HepG2 (cell line): ENCODE measurements at regions not wholly inside any gene's neighbourhood (a gene's known extent, or its start where the extent isn't known, plus 50 kb on each side); places are given as distances from the start of the nearest gene placed in this dataset.

Experiments used
- ATAC-seq: fragments of 200-7000 bp; cut with Tn5 transposase; 3 replicates; pipeline ENCODE4 v1.9.1; 2020; ENCODE audit warnings: mild to moderate bottlenecking, moderate library complexity
- BruUV-seq: library from RNA; stranded (reverse); fragments of 400-500 nt; replicated peaks from 2 replicates; lab custom pipeline; 2021; lab: Mats Ljungman, UMichigan
- CTCF ChIA-PET: fragments of 300-600 bp; formaldehyde crosslinking; extraction: SDS; loops from one replicate; lab custom pipeline; 2021; ENCODE audit warnings: low total read pairs, inconsistent platforms, low intra/inter-chr PET ratio; lab: Yijun Ruan, JAX
- POLR2A ChIA-PET: fragments of 350-600 bp; sonication (Branson Sonifier 250); formaldehyde crosslinking; loops from one replicate; lab custom pipeline; 2020; ENCODE audit warnings: antibody characterized with exemption, inconsistent platforms; lab: Yijun Ruan, JAX
- DNase-seq: peaks from one replicate; pipeline ENCODE4 v3.0.0-alpha.2; 2015; ENCODE audit warnings: low spot score
- FAIRE-seq: peaks from 3 replicates; lab custom pipeline; 2011; peaks lifted over from hg19 to GRCh38; lab: Jason Lieb, UNC
- H2AFZ ChIP-seq: one replicate; pipeline ENCODE4 v1.6.1; 2011; ENCODE audit warnings: low read length, inconsistent platforms
- H3K27ac ChIP-seq: fragments of 300-600 bp; 3 replicates; pipeline ENCODE4 v1.8.0; 2011; ENCODE audit warnings: mixed run types, mild to moderate bottlenecking, mixed read lengths, low read length, inconsistent platforms; ENCODE audit not compliant: insufficient read depth; ENCODE audit errors: extremely low read length
- H3K27me3 ChIP-seq, 2 experiments: fragments of 200-600 bp in 1 of 2; 2 replicates in 1 of 2; 3 replicates in 1 of 2; pipeline versions ENCODE4 v1.6.0 to v1.8.0; 2011; ENCODE audit warnings: low read length in 2 of 2, mild to moderate bottlenecking in 2 of 2, moderate library complexity in 2 of 2, inconsistent platforms in 1 of 2; ENCODE audit not compliant: insufficient read depth in 2 of 2, control insufficient read depth in 1 of 2
- H3K36me3 ChIP-seq, 2 experiments: fragments of 200-600 bp in 1 of 2; replicated peaks in 1 of 2; 2 replicates in 1 of 2; 3 replicates in 1 of 2; pipeline versions ENCODE4 v1.5.1 to v1.8.0; 2011; ENCODE audit warnings: low read length in 2 of 2, inconsistent platforms in 1 of 2; ENCODE audit not compliant: insufficient read depth in 2 of 2, control insufficient read depth in 1 of 2
- H3K4me1 ChIP-seq: 2 replicates; pipeline ENCODE4 v1.5.1; 2012; ENCODE audit warnings: low read length, inconsistent platforms; ENCODE audit not compliant: insufficient read depth
- H3K4me2 ChIP-seq: 2 replicates; pipeline ENCODE4 v1.6.0; 2011; ENCODE audit warnings: low read depth, low read length, inconsistent platforms
- H3K4me3 ChIP-seq, 3 experiments: fragments of 200-600 bp in 1 of 3; sonication (generic), shearing (Covaris generic) in 1 of 3; replicated peaks in 1 of 3; 2 replicates each; pipeline ENCODE4 v1.5.1; 2011 to 2016; ENCODE audit warnings: low read length in 3 of 3, inconsistent platforms in 2 of 3, low read depth in 2 of 3, mild to moderate bottlenecking in 2 of 3, control low read depth in 1 of 3, mixed read lengths in 1 of 3; ENCODE audit not compliant: insufficient read depth in 1 of 3
- H3K79me2 ChIP-seq: one replicate; pipeline ENCODE4 v1.6.1; 2011; ENCODE audit warnings: low read length, inconsistent platforms; ENCODE audit not compliant: insufficient read depth
- H3K9ac ChIP-seq: 2 replicates; pipeline ENCODE4 v1.6.0; 2011; ENCODE audit warnings: mild to moderate bottlenecking, low read depth, low read length, inconsistent platforms; ENCODE audit not compliant: insufficient read depth
- H3K9me3 ChIP-seq: 2 replicates; pipeline ENCODE4 v1.5.1; 2012; ENCODE audit warnings: mild to moderate bottlenecking, low read length
- H4K20me1 ChIP-seq: 2 replicates; pipeline ENCODE4 v1.6.0; 2011; ENCODE audit warnings: inconsistent platforms, mild to moderate bottlenecking, low read length, moderate library complexity; ENCODE audit not compliant: insufficient read depth
- CBX2 ChIP-seq, 2 experiments: fragments of 200-600 bp in 1 of 2; sonication (generic); formaldehyde crosslinking in 1 of 2; IDR thresholded peaks; 2 replicates each; pipeline versions ENCODE4 v1.7.0 to v1.8.1; 2018 to 2022; ENCODE audit warnings: low read depth in 2 of 2, low read length in 1 of 2, mild to moderate bottlenecking in 1 of 2, missing genetic modification reagents in 1 of 2
- FOXA3 ChIP-seq: IDR thresholded peaks from 2 replicates; pipeline ENCODE4 v1.6.1; 2016; ENCODE audit warnings: missing genetic modification reagents, missing compliant biosample characterization
- HNRNPK ChIP-seq: fragments of 200-400 bp; formaldehyde crosslinking; IDR thresholded peaks from 2 replicates; pipeline ENCODE4 v1.6.1; 2018; ENCODE audit warnings: low read length, low read depth, moderate library complexity, mild to moderate bottlenecking; ENCODE audit not compliant: poor library complexity, severe bottlenecking
- HNRNPL ChIP-seq: fragments of 200-400 bp; formaldehyde crosslinking; IDR thresholded peaks from 2 replicates; pipeline ENCODE4 v1.6.1; 2017; ENCODE audit warnings: mild to moderate bottlenecking, low read depth, low read length
- KDM5A ChIP-seq: fragments of 200-600 bp; sonication (generic); IDR thresholded peaks from 2 replicates; pipeline ENCODE4 v1.7.0; 2018; ENCODE audit warnings: antibody characterized with exemption, mild to moderate bottlenecking, low read length, borderline replicate concordance
- KLF13 ChIP-seq: sonication (generic); formaldehyde crosslinking; IDR thresholded peaks from 2 replicates; pipeline ENCODE4 v1.4.0; 2020; ENCODE audit warnings: mild to moderate bottlenecking, missing genetic modification reagents
- MAF1 ChIP-seq: sonication (generic); formaldehyde crosslinking; IDR thresholded peaks from 2 replicates; pipeline ENCODE4 v1.5.0; 2020; ENCODE audit warnings: missing genetic modification reagents, borderline replicate concordance
- PAF1 ChIP-seq: IDR thresholded peaks from 2 replicates; pipeline ENCODE4 v1.6.1; 2016; ENCODE audit warnings: missing genetic modification reagents, missing compliant biosample characterization
- PRMT3 ChIP-seq: sonication (generic); formaldehyde crosslinking; IDR thresholded peaks from 2 replicates; pipeline ENCODE4 v1.8.1; 2022; ENCODE audit warnings: low read depth, mild to moderate bottlenecking, moderate library complexity, missing genetic modification reagents, borderline replicate concordance
- RCOR2 ChIP-seq: IDR thresholded peaks from 2 replicates; pipeline ENCODE4 v1.6.1; 2016; ENCODE audit warnings: missing biosample characterization, missing genetic modification reagents
- SMARCE1 ChIP-seq: fragments of 450-650 bp; IDR thresholded peaks from 2 replicates; pipeline ENCODE4 v1.6.1; 2017; ENCODE audit warnings: borderline replicate concordance
- SOX6 ChIP-seq, 2 experiments: fragments of 450-650 bp in 1 of 2; sonication (generic) in 1 of 2; formaldehyde crosslinking in 1 of 2; IDR thresholded peaks; 2 replicates each; pipeline versions ENCODE4 v1.4.0 to v1.6.1; 2017 to 2020; ENCODE audit warnings: antibody characterized with exemption in 1 of 2, mild to moderate bottlenecking in 1 of 2, missing genetic modification reagents in 1 of 2
- ZBTB8A ChIP-seq: sonication (generic); formaldehyde crosslinking; IDR thresholded peaks from 2 replicates; pipeline ENCODE4 v1.4.0; 2020; ENCODE audit warnings: mild to moderate bottlenecking, low read depth, missing genetic modification reagents, borderline replicate concordance
- ZIK1 ChIP-seq: sonication (generic); formaldehyde crosslinking; IDR thresholded peaks from 2 replicates; pipeline ENCODE4 v1.5.0; 2020; ENCODE audit warnings: mild to moderate bottlenecking, low read depth, missing genetic modification reagents, borderline replicate concordance
- ZNF180 ChIP-seq: sonication (generic); formaldehyde crosslinking; IDR thresholded peaks from 2 replicates; pipeline ENCODE4 v1.4.0; 2020; ENCODE audit warnings: low read depth, missing genetic modification reagents, borderline replicate concordance
- ZNF441 ChIP-seq: sonication (generic); formaldehyde crosslinking; IDR thresholded peaks from 2 replicates; pipeline ENCODE4 v1.7.0; 2021; ENCODE audit warnings: missing genetic modification reagents, borderline replicate concordance
- ZNF512B ChIP-seq: sonication (generic); formaldehyde crosslinking; IDR thresholded peaks from 2 replicates; pipeline ENCODE4 v1.5.1; 2020; ENCODE audit warnings: missing genetic modification reagents, mild to moderate bottlenecking, borderline replicate concordance
- ZNF776 ChIP-seq: sonication (generic); formaldehyde crosslinking; IDR thresholded peaks from 2 replicates; pipeline ENCODE4 v1.4.0; 2020; ENCODE audit warnings: mild to moderate bottlenecking, missing genetic modification reagents
- WGBS: methylation state at CpG from one replicate; pipeline ENCODE4 v1.1.6; 2017; ENCODE audit warnings: low lambda C conversion rate; 5-methylcytosine and 5-hydroxymethylcytosine counted together
- in situ Hi-C: cut with HindIII; loops from 2 replicates; pipeline ENCODE4 v1.10.0; 2017; ENCODE audit warnings: low pct_unique_long_range_greater_than_20kb; ENCODE audit not compliant: extremely low pct_ligation_motif_present
- intact Hi-C: fragments of 100-400 bp; cut with micrococcal nuclease; formaldehyde crosslinking; loops from one replicate; pipeline ENCODE4 v1.10.0; 2022; ENCODE audit not compliant: unreplicated experiment

GRCh38 chr10:70943249-70943648, 54.9 kb upstream of the PCBD1 start:
- in situ Hi-C loops (no loop called here), intact Hi-C loops (no loop called here)
- Histone ChIP-seq H3K9me3 (no peaks in the 10 kb centered on the region), H3K36me3 (no peaks in the 10 kb centered on the region), H3K4me3 (no peak overlapping the region), H3K27ac (no peak overlapping the region), H3K27me3 (peaks cover 3 to 26% of the 10 kb centered on the region in 2 experiments; a peak in 4 of 5 replicates), H3K4me1 (no peaks in the 10 kb centered on the region), H3K9ac (no peak overlapping the region), H3K4me2 (no peak overlapping the region), H3K79me2 (no peaks in the 10 kb centered on the region), H4K20me1 (no peaks in the 10 kb centered on the region), H2AFZ (no peak overlapping the region)
- ChIA-PET CTCF (no interaction called here), POLR2A (no interaction called here)
- no peak for TF ChIP-seq HNRNPK
- no peak for TF ChIP-seq CBX2 (IDR thresholded peaks at IDR 0.05; ENCODE audit: low read depth, low read length)
- no peak for TF ChIP-seq CBX2 (CRISPR knock-in tag; IDR thresholded peaks at IDR 0.05; ENCODE audit: low read depth)
- TF ChIP-seq ZBTB8A (CRISPR knock-in tag), result no peak
- no peak for TF ChIP-seq ZNF512B (CRISPR knock-in tag)
- no peak for TF ChIP-seq KLF13 (CRISPR knock-in tag)
- TF ChIP-seq PRMT3, result no peak
- TF ChIP-seq ZNF776 (CRISPR knock-in tag), result no peak
- no peak for TF ChIP-seq SOX6 (IDR thresholded peaks at IDR 0.05)
- no peak for TF ChIP-seq SOX6 (CRISPR knock-in tag; IDR thresholded peaks at IDR 0.05)
- no peak for TF ChIP-seq ZNF180
- no peak for TF ChIP-seq KDM5A
- TF ChIP-seq ZNF441 (CRISPR knock-in tag), result no peak
- TF ChIP-seq FOXA3, result no peak
- TF ChIP-seq RCOR2 (CRISPR knock-in tag), result no peak
- TF ChIP-seq ZIK1 (CRISPR knock-in tag), result no peak
- no peak for TF ChIP-seq MAF1 (CRISPR knock-in tag)
- no peak for TF ChIP-seq SMARCE1
- no peak for TF ChIP-seq HNRNPL
- TF ChIP-seq PAF1, result no peak
- WGBS, result 15% methylated on average over 2 of the region's 4 CpGs
- no peak for ATAC-seq
- BruUV-seq, result no TSS peak
- DNase-seq, result no peak
- no peak for FAIRE-seq
